HFF-Myc (cell line): ENCODE measurements at regions not wholly inside any gene's neighbourhood (a gene's known extent, or its start where the extent isn't known, plus 50 kb on each side); places are given as distances from the start of the nearest gene placed in this dataset.

Experiments used
- DNase-seq: peaks from one replicate; pipeline ENCODE4 v3.0.0-alpha.2; 2011; ENCODE audit warnings: low read depth; ENCODE audit errors: extremely low read depth
- H3K4me3 ChIP-seq: replicated peaks from 2 replicates; pipeline ENCODE4 v1.5.1; 2011; ENCODE audit warnings: low read depth, mild to moderate bottlenecking, control low read depth, low read length
- TF ChIP-seq, protein P1 (sequence below): IDR thresholded peaks from 2 replicates; pipeline ENCODE4 v1.5.1; 2012; ENCODE audit warnings: mild to moderate bottlenecking, low read depth, low read length, control low read depth; ENCODE audit errors: missing control alignments

DNA sequence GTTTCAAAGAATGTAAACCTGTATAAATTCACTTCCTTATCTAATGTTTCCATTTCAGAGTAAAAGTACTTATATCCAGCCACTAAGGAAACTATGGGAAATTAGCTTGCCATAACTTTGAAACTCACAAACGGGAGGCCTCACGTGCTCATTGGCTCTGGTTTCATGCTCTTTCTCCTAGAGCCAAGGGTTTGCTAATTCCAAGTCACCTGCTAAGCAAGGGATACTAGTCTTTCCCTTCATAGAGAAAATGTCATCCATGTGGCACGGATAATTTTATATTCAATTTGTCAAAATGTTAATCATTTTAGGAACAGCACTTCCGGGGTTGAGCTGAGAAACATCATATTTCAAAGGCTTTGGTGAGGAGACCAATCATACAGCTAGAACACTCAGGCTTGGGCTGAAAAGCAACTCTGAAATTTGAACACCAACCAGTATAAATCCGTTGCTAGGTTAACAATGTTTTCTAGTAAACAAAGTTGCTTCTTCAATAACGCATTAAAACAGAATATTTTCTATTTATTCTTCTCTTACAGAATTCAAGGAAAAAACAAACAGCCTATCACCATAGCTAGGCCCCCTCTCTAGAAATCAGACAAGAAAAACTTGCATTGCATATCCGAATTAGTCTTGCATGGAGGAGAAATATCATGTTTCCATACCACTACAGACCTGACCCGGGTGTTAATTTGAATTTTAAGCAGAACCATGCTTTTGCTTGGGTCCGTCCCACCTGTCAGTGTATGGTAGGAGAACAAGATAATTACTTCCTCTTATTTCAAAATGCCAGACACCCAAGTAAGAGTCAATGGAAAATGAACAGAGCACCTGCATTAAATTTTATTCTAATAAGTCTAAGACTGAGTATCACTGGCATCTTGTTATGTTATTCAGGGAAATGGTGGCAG lies 196.1 kb upstream of the ESRRG start:
- no peak for DNase-seq
- H3K4me3 ChIP-seq = no peak overlapping the region
- TF ChIP-seq, protein P1, sequence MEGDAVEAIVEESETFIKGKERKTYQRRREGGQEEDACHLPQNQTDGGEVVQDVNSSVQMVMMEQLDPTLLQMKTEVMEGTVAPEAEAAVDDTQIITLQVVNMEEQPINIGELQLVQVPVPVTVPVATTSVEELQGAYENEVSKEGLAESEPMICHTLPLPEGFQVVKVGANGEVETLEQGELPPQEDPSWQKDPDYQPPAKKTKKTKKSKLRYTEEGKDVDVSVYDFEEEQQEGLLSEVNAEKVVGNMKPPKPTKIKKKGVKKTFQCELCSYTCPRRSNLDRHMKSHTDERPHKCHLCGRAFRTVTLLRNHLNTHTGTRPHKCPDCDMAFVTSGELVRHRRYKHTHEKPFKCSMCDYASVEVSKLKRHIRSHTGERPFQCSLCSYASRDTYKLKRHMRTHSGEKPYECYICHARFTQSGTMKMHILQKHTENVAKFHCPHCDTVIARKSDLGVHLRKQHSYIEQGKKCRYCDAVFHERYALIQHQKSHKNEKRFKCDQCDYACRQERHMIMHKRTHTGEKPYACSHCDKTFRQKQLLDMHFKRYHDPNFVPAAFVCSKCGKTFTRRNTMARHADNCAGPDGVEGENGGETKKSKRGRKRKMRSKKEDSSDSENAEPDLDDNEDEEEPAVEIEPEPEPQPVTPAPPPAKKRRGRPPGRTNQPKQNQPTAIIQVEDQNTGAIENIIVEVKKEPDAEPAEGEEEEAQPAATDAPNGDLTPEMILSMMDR = no peak

DNA sequence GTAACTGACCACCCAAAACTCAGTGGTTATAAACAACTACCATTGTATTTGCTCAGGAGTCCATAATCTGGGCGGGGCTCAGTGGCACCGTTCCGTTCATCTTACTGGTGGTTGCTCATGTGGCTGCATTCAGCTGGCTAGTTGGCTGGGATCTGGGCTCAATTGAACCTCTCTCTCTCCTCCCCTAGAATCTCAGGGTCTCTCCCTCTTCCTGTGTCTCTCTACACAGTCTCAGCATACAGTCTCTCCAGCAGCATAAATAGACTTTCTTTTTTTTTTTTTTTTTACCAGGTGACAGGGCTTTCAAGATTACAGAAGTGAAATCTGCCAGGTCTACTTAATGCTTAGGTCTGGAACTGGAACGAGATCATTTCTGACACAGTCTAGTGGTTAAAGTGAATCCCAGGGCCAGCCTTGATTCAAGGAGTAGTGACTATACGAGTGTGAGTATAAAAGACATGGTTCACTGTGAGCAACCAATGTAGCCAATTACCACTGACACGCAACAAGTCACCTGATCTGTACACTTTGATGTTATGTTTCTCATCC lies 193.7 kb upstream of the ESRRG start:
- TF ChIP-seq, protein P1 = no peak
- H3K4me3 ChIP-seq = no peak overlapping the region
- DNase-seq = no peak

- no peak for DNase-seq
- TF ChIP-seq, protein P1 = no peak
- no peak overlapping the region for H3K4me3 ChIP-seq
These were observed 191.7 kb upstream of the ESRRG start for GRCh38 chr1:216914974-216915373.

GRCh38 chr1:216913976-216914375 lies 190.7 kb upstream of the ESRRG start:
- H3K4me3 ChIP-seq = no peak overlapping the region
- TF ChIP-seq, protein P1 = no peak
- no peak for DNase-seq

DNA sequence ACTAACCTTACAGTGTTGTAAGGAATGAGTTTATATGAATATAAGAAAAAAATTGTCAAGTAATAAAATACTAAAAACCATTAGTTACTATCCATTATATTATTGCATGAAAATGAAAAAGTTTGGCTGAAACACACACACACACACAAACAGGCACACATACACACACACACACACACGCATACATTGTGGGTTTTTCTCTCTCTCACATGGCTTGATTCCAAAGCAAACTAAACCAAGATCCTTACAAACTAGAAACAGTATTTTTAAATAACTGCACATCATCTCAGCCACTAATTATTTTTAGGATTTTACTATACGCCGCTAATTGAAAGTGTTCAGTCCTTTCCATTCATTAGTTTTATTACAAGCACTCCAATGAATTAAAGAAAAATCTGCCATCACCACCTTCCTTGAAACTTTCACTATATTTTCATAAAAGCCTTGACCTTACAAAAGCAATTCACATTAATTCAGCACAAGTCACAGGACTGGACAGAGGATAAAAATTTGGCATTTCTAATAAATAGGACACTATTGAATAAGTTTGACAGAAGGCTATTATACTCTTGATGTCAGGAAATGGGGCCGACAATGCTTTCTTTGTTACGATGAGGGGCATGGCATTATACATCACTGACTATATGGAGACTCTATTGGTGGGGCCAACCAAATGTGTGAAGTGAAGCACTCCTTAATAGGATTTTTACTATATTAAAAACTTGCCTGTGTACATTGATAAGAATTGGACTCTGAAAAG lies 187.0 kb upstream of the ESRRG start:
- DNase-seq = no peak
- TF ChIP-seq, protein P1 = no peak
- H3K4me3 ChIP-seq = no peak overlapping the region

- no peak for DNase-seq
- TF ChIP-seq, protein P1 = no peak
- H3K4me3 ChIP-seq = no peak overlapping the region
These were observed 184.9 kb upstream of the ESRRG start for GRCh38 chr1:216908126-216908525.
